Stimulated activated naive CD8-positive, alpha-beta T cell treated with anti-CD3 and anti-CD28 coated beads, Interleukin-15, Interleukin-2, amounts not matched to agents 100 U/mL and 50 U/mL, for 24 hours (primary cell): ENCODE measurements at regions not wholly inside any gene's neighbourhood (a gene's known extent, or its start where the extent isn't known, plus 50 kb on each side); places are given as distances from the start of the nearest gene placed in this dataset.
"Not testable (repeated sequence)": the region's sequence is repeated elsewhere in the genome, so short reads cannot be mapped to it uniquely, and the experiment has no call there.

Experiments
- ATAC-seq: fragments of 150-1000 bp; cut with Tn5 transposase; one replicate; pipeline ENCODE4 v1.10.0; 2021
- DNase-seq: peaks from one replicate; pipeline ENCODE4 v3.0.0; 2021

GRCh38 chr5:92163906-92164305 lies 780.8 kb upstream of the ARRDC3 start:
- DNase-seq (no peak), ATAC-seq (no peak)

GRCh38 chr5:92147798-92148197 lies 764.7 kb upstream of the ARRDC3 start:
- ATAC-seq (no peak), DNase-seq (no peak)

- ATAC-seq (no peak), DNase-seq (no peak)
Observed at GRCh38 chr5:92147266-92147665, 764.1 kb upstream of the ARRDC3 start.

GRCh38 chr5:92145852-92146251 lies 762.7 kb upstream of the ARRDC3 start:
- no peak for DNase-seq
- ATAC-seq, result no peak

- DNase-seq (no peak), ATAC-seq (no peak)
Observed at GRCh38 chr5:92144824-92145223, 761.7 kb upstream of the ARRDC3 start.

GRCh38 chr5:92132294-92132908 lies 749.3 kb upstream of the ARRDC3 start:
- not testable (repeated sequence) for ATAC-seq, DNase-seq

GRCh38 chr5:92126182-92126581 lies 743.1 kb upstream of the ARRDC3 start:
- DNase-seq, result no peak
- no peak for ATAC-seq

- DNase-seq, result no peak
- ATAC-seq, result no peak
Observed at GRCh38 chr5:92119110-92119509, 736.0 kb upstream of the ARRDC3 start.

GRCh38 chr5:92106808-92107207 lies 723.7 kb upstream of the ARRDC3 start:
- no peak for DNase-seq
- ATAC-seq, result no peak

- ATAC-seq, result no peak
- no peak for DNase-seq
Observed at GRCh38 chr5:92104126-92104525, 721.0 kb upstream of the ARRDC3 start.

GRCh38 chr5:92102313-92102712 lies 719.2 kb upstream of the ARRDC3 start:
- ATAC-seq, result no peak
- DNase-seq, result no peak

GRCh38 chr5:92092239-92092638 lies 709.1 kb upstream of the ARRDC3 start:
- no peak for DNase-seq

GRCh38 chr5:92086059-92086811 lies 703.1 kb upstream of the ARRDC3 start:
- no peak for DNase-seq
- ATAC-seq, result no peak

More at GRCh38 chr5:92092239-92092638, 709.1 kb upstream of the ARRDC3 start:
- ATAC-seq, result no peak

GRCh38 chr5:92081958-92082712 lies 699.0 kb upstream of the ARRDC3 start:
- DNase-seq (no peak), ATAC-seq (no peak)

GRCh38 chr5:92070786-92071185 lies 687.7 kb upstream of the ARRDC3 start:
- DNase-seq (no peak), ATAC-seq (no peak)

- DNase-seq, result no peak
- no peak for ATAC-seq
Observed at GRCh38 chr5:92064993-92065392, 681.9 kb upstream of the ARRDC3 start.

GRCh38 chr5:92051741-92052140 lies 668.6 kb upstream of the ARRDC3 start:
- ATAC-seq (no peak), DNase-seq (no peak)

GRCh38 chr5:92050970-92051369 lies 667.9 kb upstream of the ARRDC3 start:
- no peak for DNase-seq

GRCh38 chr5:92041911-92042660 lies 659.0 kb upstream of the ARRDC3 start:
- DNase-seq, result no peak

More at GRCh38 chr5:92050970-92051369, 667.9 kb upstream of the ARRDC3 start:
- no peak for ATAC-seq

GRCh38 chr5:92041206-92041605 lies 658.1 kb upstream of the ARRDC3 start:
- DNase-seq (no peak), ATAC-seq (no peak)

More at GRCh38 chr5:92041911-92042660, 659.0 kb upstream of the ARRDC3 start:
- no peak for ATAC-seq

- ATAC-seq, DNase-seq: not testable (repeated sequence)
Observed at GRCh38 chr5:92029792-92030191, 646.7 kb upstream of the ARRDC3 start.

GRCh38 chr5:92023555-92023954 lies 640.4 kb upstream of the ARRDC3 start:
- ATAC-seq (no peak), DNase-seq (no peak)
